Activated effector memory CD4-positive, alpha-beta T cell treated with anti-CD3 and anti-CD28 coated beads, Interleukin-2, amount 50 U/mL, for 16 hours (primary cell): ENCODE measurements at regions not wholly inside any gene's neighbourhood (a gene's known extent, or its start where the extent isn't known, plus 50 kb on each side); places are given as distances from the start of the nearest gene placed in this dataset.

Source experiments
- DNase-seq: peaks from one replicate; pipeline ENCODE4 v3.0.0-alpha.2; 2020

- DNase-seq, result no peak
Observed at GRCh38 chrX:40449396-40449795, 131.4 kb upstream of the ATP6AP2 start.

- no peak for DNase-seq
Observed at GRCh38 chrX:40448793-40449192, 132.0 kb upstream of the ATP6AP2 start.

- no peak for DNase-seq
Observed at GRCh38 chrX:40446921-40447320, 133.8 kb upstream of the ATP6AP2 start.

- DNase-seq, result no peak
Observed at GRCh38 chrX:40445691-40446090, 135.1 kb upstream of the ATP6AP2 start.

- DNase-seq, result no peak
Observed at GRCh38 chrX:40444798-40445496, 135.8 kb upstream of the ATP6AP2 start.

- DNase-seq, result no peak
Observed at GRCh38 chrX:40444133-40444532, 136.6 kb upstream of the ATP6AP2 start.

- DNase-seq, result no peak
Observed at GRCh38 chrX:40440866-40441265, 139.9 kb upstream of the ATP6AP2 start.

GRCh38 chrX:40439625-40440532 lies 140.9 kb upstream of the ATP6AP2 start:
- no peak for DNase-seq

GRCh38 chrX:40437348-40437747 lies 143.4 kb upstream of the ATP6AP2 start:
- DNase-seq, result no peak

GRCh38 chrX:40434947-40435346 lies 145.8 kb upstream of the ATP6AP2 start:
- no peak for DNase-seq

GRCh38 chrX:40434443-40434842 lies 146.3 kb upstream of the ATP6AP2 start:
- no peak for DNase-seq

- DNase-seq, result no peak
Observed at GRCh38 chrX:40433160-40433559, 147.6 kb upstream of the ATP6AP2 start.

GRCh38 chrX:40424259-40424658 lies 156.5 kb upstream of the ATP6AP2 start:
- no peak for DNase-seq

GRCh38 chrX:40423299-40423698 lies 157.5 kb upstream of the ATP6AP2 start:
- DNase-seq, result no peak

GRCh38 chrX:40422021-40422420 lies 158.7 kb upstream of the ATP6AP2 start:
- DNase-seq, result no peak

GRCh38 chrX:40420899-40421729 lies 159.7 kb upstream of the ATP6AP2 start:
- DNase-seq, result no peak

GRCh38 chrX:40418813-40419195 lies 162.0 kb upstream of the ATP6AP2 start:
- DNase-seq, result no peak

GRCh38 chrX:40418146-40418812 lies 162.5 kb upstream of the ATP6AP2 start:
- DNase-seq, result no peak

- no peak for DNase-seq
Observed at GRCh38 chrX:40415675-40416074, 165.1 kb upstream of the ATP6AP2 start.

- no peak for DNase-seq
Observed at GRCh38 chrX:40414335-40414734, 166.4 kb upstream of the ATP6AP2 start.

GRCh38 chrX:40411340-40412111 lies 169.2 kb upstream of the ATP6AP2 start:
- DNase-seq, result no peak

- DNase-seq, result no peak
Observed at GRCh38 chrX:40410859-40411258, 169.9 kb upstream of the ATP6AP2 start.
